MM.1S (cell line): ENCODE measurements at regions not wholly inside any gene's neighbourhood (a gene's known extent, or its start where the extent isn't known, plus 50 kb on each side); places are given as distances from the start of the nearest gene placed in this dataset.

ENCODE experiments used
- DNase-seq: peaks from one replicate; pipeline ENCODE4 v3.0.0-alpha.2; 2015
- H2AFZ ChIP-seq: fragments of 300-600 bp; sonication (generic); 2 replicates; pipeline ENCODE4 v1.6.0; 2016; ENCODE audit warnings: antibody characterized with exemption, low read length
- H3F3A ChIP-seq: fragments of 300-600 bp; sonication (generic); 2 replicates; pipeline ENCODE4 v1.6.1; 2016; ENCODE audit warnings: mild to moderate bottlenecking, antibody characterized with exemption, low read length, moderate library complexity, mixed read lengths; ENCODE audit not compliant: insufficient read depth
- H3K27ac ChIP-seq: fragments of 300-600 bp; sonication (generic); 2 replicates; pipeline ENCODE4 v1.5.1; 2016; ENCODE audit warnings: mild to moderate bottlenecking, low read length
- H3K27me3 ChIP-seq: fragments of 300-600 bp; sonication (generic); replicated peaks from 2 replicates; pipeline ENCODE4 v1.6.0; 2016; ENCODE audit warnings: low read length; ENCODE audit not compliant: insufficient read depth
- H3K36me3 ChIP-seq: fragments of 300-600 bp; sonication (generic); replicated peaks from 2 replicates; pipeline ENCODE4 v1.6.1; 2016; ENCODE audit warnings: mild to moderate bottlenecking, low read length, mixed read lengths; ENCODE audit not compliant: insufficient read depth
- H3K4me1 ChIP-seq: fragments of 300-600 bp; sonication (generic); 2 replicates; pipeline ENCODE4 v1.6.1; 2016; ENCODE audit warnings: low read length, mixed read lengths
- H3K4me2 ChIP-seq: fragments of 300-600 bp; sonication (generic); 2 replicates; pipeline ENCODE4 v1.6.0; 2016; ENCODE audit warnings: low read depth, low read length
- H3K4me3 ChIP-seq: fragments of 300-600 bp; sonication (generic); 2 replicates; pipeline ENCODE4 v1.5.1; 2016; ENCODE audit warnings: low read length, mixed read lengths
- H3K79me2 ChIP-seq: fragments of 300-600 bp; sonication (generic); 2 replicates; pipeline ENCODE4 v1.6.1; 2016; ENCODE audit warnings: mixed run types, low read length, mixed read lengths
- H3K9ac ChIP-seq: fragments of 300-600 bp; sonication (generic); 2 replicates; pipeline ENCODE4 v1.6.1; 2016; ENCODE audit warnings: low read length, mixed read lengths
- H3K9me2 ChIP-seq: fragments of 300-600 bp; sonication (generic); replicated peaks from 2 replicates; pipeline ENCODE4 v1.6.1; 2016; ENCODE audit warnings: mild to moderate bottlenecking, low read length, mixed read lengths; ENCODE audit not compliant: insufficient read depth
- H3K9me3 ChIP-seq: fragments of 300-600 bp; sonication (generic); replicated peaks from 2 replicates; pipeline ENCODE4 v1.6.1; 2016; ENCODE audit warnings: mild to moderate bottlenecking, low read length, mixed read lengths; ENCODE audit not compliant: insufficient read depth
- H4K20me1 ChIP-seq: fragments of 300-600 bp; sonication (generic); 2 replicates; pipeline ENCODE4 v1.6.1; 2016; ENCODE audit warnings: mild to moderate bottlenecking, low read length, moderate library complexity, mixed read lengths; ENCODE audit not compliant: insufficient read depth
- EZH2 ChIP-seq: fragments of 300-600 bp; sonication (generic); optimal IDR thresholded peaks from 2 replicates; pipeline ENCODE3; 2017; ENCODE audit warnings: low read depth, mild to moderate bottlenecking, antibody characterized with exemption, low read length, mixed read lengths
- EZH2phosphoT487 ChIP-seq: fragments of 300-600 bp; sonication (generic); IDR thresholded peaks from 2 replicates; pipeline ENCODE4 v1.6.1; 2018; ENCODE audit warnings: antibody characterized with exemption, low read length
- TF ChIP-seq, protein P1 (sequence below): fragments of 300-600 bp; sonication (generic); IDR thresholded peaks from 2 replicates; pipeline ENCODE4 v1.5.1; 2016; ENCODE audit warnings: antibody characterized with exemption, low read length, mixed read lengths

DNA sequence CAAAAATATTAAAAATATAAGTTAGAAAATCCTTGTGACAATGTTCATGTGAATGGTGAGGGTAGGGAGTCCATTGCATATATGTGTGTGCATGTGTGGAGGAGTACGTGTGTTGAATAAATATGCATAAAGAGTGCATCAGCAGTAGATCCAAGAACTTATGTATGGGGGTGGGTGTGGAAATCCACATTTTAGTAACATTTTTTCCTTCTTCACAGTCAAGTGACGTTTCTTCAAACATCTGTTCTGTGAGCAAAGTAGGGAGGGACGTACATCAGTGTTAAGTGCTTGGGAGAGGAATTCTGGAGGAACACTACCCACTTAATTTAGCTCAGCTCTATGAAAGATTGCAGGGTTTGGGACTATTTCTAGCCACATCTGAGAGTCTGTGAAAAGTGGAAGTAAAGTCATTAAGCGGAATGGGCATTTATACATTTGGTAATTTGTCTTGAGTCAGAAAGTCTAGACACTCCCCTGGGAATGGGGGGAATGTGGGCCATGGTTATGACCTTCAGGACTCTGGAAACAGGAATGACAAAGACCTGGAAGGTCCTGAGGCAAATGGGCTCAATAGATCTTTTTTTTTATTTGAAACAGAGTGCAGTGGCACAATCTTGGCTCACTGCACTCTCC lies 156.4 kb upstream of the PLXNC1 start:
- Histone ChIP-seq H3K36me3 (no peaks in the 10 kb centered on the region), H3K4me1 (no peaks in the 10 kb centered on the region), H3K9me3 (no peaks in the 10 kb centered on the region), H3K9me2 (no peaks in the 10 kb centered on the region), H3K27me3 (no peaks in the 10 kb centered on the region), H3K79me2 (no peaks in the 10 kb centered on the region), H2AFZ (no peak overlapping the region), H3K9ac (no peak overlapping the region), H4K20me1 (no peaks in the 10 kb centered on the region), H3K4me2 (no peak overlapping the region), H3K4me3 (no peak overlapping the region), H3F3A (no peaks in the 10 kb centered on the region), H3K27ac (no peak overlapping the region)
- no peak for DNase-seq
- no peak for TF ChIP-seq EZH2
- TF ChIP-seq, protein P1, sequence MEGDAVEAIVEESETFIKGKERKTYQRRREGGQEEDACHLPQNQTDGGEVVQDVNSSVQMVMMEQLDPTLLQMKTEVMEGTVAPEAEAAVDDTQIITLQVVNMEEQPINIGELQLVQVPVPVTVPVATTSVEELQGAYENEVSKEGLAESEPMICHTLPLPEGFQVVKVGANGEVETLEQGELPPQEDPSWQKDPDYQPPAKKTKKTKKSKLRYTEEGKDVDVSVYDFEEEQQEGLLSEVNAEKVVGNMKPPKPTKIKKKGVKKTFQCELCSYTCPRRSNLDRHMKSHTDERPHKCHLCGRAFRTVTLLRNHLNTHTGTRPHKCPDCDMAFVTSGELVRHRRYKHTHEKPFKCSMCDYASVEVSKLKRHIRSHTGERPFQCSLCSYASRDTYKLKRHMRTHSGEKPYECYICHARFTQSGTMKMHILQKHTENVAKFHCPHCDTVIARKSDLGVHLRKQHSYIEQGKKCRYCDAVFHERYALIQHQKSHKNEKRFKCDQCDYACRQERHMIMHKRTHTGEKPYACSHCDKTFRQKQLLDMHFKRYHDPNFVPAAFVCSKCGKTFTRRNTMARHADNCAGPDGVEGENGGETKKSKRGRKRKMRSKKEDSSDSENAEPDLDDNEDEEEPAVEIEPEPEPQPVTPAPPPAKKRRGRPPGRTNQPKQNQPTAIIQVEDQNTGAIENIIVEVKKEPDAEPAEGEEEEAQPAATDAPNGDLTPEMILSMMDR, result no peak
- no peak for TF ChIP-seq EZH2phosphoT487

DNA sequence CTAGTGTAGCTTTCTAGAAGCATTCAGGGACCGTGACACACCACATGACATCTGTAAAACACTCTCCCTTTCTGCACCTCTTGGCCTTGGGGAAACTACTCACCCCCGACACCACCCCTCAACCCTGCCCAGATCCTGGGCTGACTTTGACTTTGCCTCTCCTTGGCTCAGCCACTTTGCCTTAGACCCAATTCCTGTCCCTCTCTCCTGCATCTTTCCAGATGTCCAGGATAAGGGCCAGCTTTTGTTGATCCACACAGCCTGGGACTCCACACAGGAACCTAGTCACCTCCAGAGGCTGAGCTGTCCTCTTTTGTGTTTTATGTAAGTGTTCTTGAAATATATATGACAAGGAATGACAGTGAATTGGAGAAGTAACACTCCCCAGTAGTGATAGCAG lies 153.7 kb upstream of the PLXNC1 start:
- H3K4me3 ChIP-seq, result no peak overlapping the region
- H2AFZ ChIP-seq, result no peak overlapping the region
- no peaks in the 10 kb centered on the region for H4K20me1 ChIP-seq
- H3K27ac ChIP-seq, result no peak overlapping the region
- no peaks in the 10 kb centered on the region for H3K36me3 ChIP-seq
- no peak overlapping the region for H3K4me2 ChIP-seq
- H3K4me1 ChIP-seq, result no peaks in the 10 kb centered on the region
- H3K9me3 ChIP-seq, result no peaks in the 10 kb centered on the region
- H3K9ac ChIP-seq, result no peak overlapping the region
- no peak for DNase-seq
- no peaks in the 10 kb centered on the region for H3K79me2 ChIP-seq
- no peak for TF ChIP-seq EZH2phosphoT487
- TF ChIP-seq, protein P1, result no peak
- no peak for TF ChIP-seq EZH2
- H3F3A ChIP-seq, result no peaks in the 10 kb centered on the region
- no peaks in the 10 kb centered on the region for H3K9me2 ChIP-seq
- no peaks in the 10 kb centered on the region for H3K27me3 ChIP-seq

DNA sequence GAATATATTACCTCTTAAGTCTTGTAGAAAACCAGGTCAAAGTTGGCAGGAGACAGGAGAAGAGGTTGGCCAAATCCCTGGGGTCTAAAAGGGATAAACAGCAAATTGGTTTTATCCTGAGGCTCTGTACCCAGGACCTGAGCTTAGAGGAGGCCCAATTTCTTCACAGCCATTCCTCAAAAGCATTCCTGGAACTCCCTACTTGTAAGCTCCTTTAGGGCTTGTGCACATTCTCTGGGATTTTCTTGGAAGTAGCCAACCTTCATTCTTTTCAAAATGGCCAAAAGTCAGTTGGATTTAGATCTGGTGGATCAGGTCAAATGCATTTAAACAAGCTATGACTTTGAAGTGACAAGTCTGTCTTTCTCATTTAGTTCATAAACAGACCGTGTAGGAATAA lies 152.1 kb upstream of the PLXNC1 start:
- H3K9me2 ChIP-seq, result no peaks in the 10 kb centered on the region
- H4K20me1 ChIP-seq, result no peaks in the 10 kb centered on the region
- H3K9me3 ChIP-seq, result no peaks in the 10 kb centered on the region
- H3K4me2 ChIP-seq, result no peak overlapping the region
- TF ChIP-seq EZH2 (no peak), EZH2phosphoT487 (no peak)
- TF ChIP-seq, protein P1, result no peak
- H3K36me3 ChIP-seq, result no peaks in the 10 kb centered on the region
- H3K79me2 ChIP-seq, result no peaks in the 10 kb centered on the region
- no peak for DNase-seq
- H3K9ac ChIP-seq, result no peak overlapping the region
- H3K4me3 ChIP-seq, result no peak overlapping the region
- no peak overlapping the region for H2AFZ ChIP-seq
- no peaks in the 10 kb centered on the region for H3K27me3 ChIP-seq
- H3F3A ChIP-seq, result no peaks in the 10 kb centered on the region
- no peak overlapping the region for H3K27ac ChIP-seq
- H3K4me1 ChIP-seq, result no peaks in the 10 kb centered on the region
